HuH-7.5 (cell line): ENCODE measurements at regions not wholly inside any gene's neighbourhood (a gene's known extent, or its start where the extent isn't known, plus 50 kb on each side); places are given as distances from the start of the nearest gene placed in this dataset.
"Not testable (repeated sequence)": the region's sequence is repeated elsewhere in the genome, so short reads cannot be mapped to it uniquely, and the experiment has no call there.

Experiments
- DNase-seq: peaks from one replicate; pipeline ENCODE4 v3.0.0; 2011; ENCODE audit warnings: low spot score

- no peak for DNase-seq
Observed at GRCh38 chr2:185265747-185266146, 472.9 kb upstream of the FSIP2 start.

- DNase-seq, result no peak
Observed at GRCh38 chr2:185268651-185269050, 470.0 kb upstream of the FSIP2 start.

- DNase-seq, result no peak
Observed at GRCh38 chr2:185274718-185275484, 463.7 kb upstream of the FSIP2 start.

- DNase-seq, result not testable (repeated sequence)
Observed at GRCh38 chr2:185275979-185276378, 462.6 kb upstream of the FSIP2 start.

- no peak for DNase-seq
Observed at GRCh38 chr2:185278761-185279160, 459.8 kb upstream of the FSIP2 start.

GRCh38 chr2:185279999-185280398, 458.6 kb upstream of the FSIP2 start:
- no peak for DNase-seq

GRCh38 chr2:185284696-185285095, 453.9 kb upstream of the FSIP2 start:
- no peak for DNase-seq

- DNase-seq, result not testable (repeated sequence)
Observed at GRCh38 chr2:185290012-185290411, 448.6 kb upstream of the FSIP2 start.

GRCh38 chr2:185291035-185291647, 447.5 kb upstream of the FSIP2 start:
- no peak for DNase-seq

GRCh38 chr2:185299867-185300266, 438.7 kb upstream of the FSIP2 start:
- DNase-seq, result no peak

GRCh38 chr2:185306119-185306518, 432.5 kb upstream of the FSIP2 start:
- DNase-seq, result no peak

GRCh38 chr2:185316383-185316782, 422.2 kb upstream of the FSIP2 start:
- no peak for DNase-seq

- DNase-seq, result peak; percentile 5
Observed at GRCh38 chr2:185318271-185318724, 420.3 kb upstream of the FSIP2 start.

- DNase-seq, result no peak
Observed at GRCh38 chr2:185335879-185336278, 402.7 kb upstream of the FSIP2 start.

GRCh38 chr2:185337033-185337432, 401.6 kb upstream of the FSIP2 start:
- no peak for DNase-seq

GRCh38 chr2:185338104-185338503, 400.5 kb upstream of the FSIP2 start:
- no peak for DNase-seq

GRCh38 chr2:185347445-185347844, 391.2 kb upstream of the FSIP2 start:
- DNase-seq, result no peak

- no peak for DNase-seq
Observed at GRCh38 chr2:185360776-185361175, 377.8 kb upstream of the FSIP2 start.

- DNase-seq, result no peak
Observed at GRCh38 chr2:185372188-185372587, 366.4 kb upstream of the FSIP2 start.

GRCh38 chr2:185373229-185373628, 365.4 kb upstream of the FSIP2 start:
- no peak for DNase-seq

GRCh38 chr2:185374878-185375277, 363.7 kb upstream of the FSIP2 start:
- no peak for DNase-seq

- no peak for DNase-seq
Observed at GRCh38 chr2:185375731-185376130, 362.9 kb upstream of the FSIP2 start.

GRCh38 chr2:185381631-185382030, 357.0 kb upstream of the FSIP2 start:
- no peak for DNase-seq
